Retina (tissue), 1 donor: ENCODE measurements at regions not wholly inside any gene's neighbourhood (a gene's known extent, or its start where the extent isn't known, plus 50 kb on each side); places are given as distances from the start of the nearest gene placed in this dataset.
"Not testable (repeated sequence)": the region's sequence is repeated elsewhere in the genome, so short reads cannot be mapped to it uniquely, and the experiment has no call there.

ENCODE experiments used
- DNase-seq: peaks from one replicate; pipeline ENCODE4 v3.0.0-alpha.2; 2016

- DNase-seq = peak; percentile 28
Measured at GRCh38 chr5:163569284-163569683, 63.9 kb downstream of the MAT2B start.

- no peak for DNase-seq
Measured at GRCh38 chr5:163571744-163572143, 66.3 kb downstream of the MAT2B start.

GRCh38 chr5:163574472-163575440 lies 69.3 kb downstream of the MAT2B start:
- DNase-seq = no peak

GRCh38 chr5:163578652-163579051 lies 73.2 kb downstream of the MAT2B start:
- no peak for DNase-seq

GRCh38 chr5:163579729-163580128 lies 74.3 kb downstream of the MAT2B start:
- no peak for DNase-seq

GRCh38 chr5:163580516-163580915 lies 75.1 kb downstream of the MAT2B start:
- no peak for DNase-seq

GRCh38 chr5:163583491-163584153 lies 78.2 kb downstream of the MAT2B start:
- DNase-seq = not testable (repeated sequence)

- no peak for DNase-seq
Measured at GRCh38 chr5:163585206-163585605, 79.8 kb downstream of the MAT2B start.

- no peak for DNase-seq
Measured at GRCh38 chr5:163586531-163586956, 81.1 kb downstream of the MAT2B start.

GRCh38 chr5:163594951-163595350 lies 89.5 kb downstream of the MAT2B start:
- no peak for DNase-seq

- DNase-seq = no peak
Measured at GRCh38 chr5:163595932-163596607, 90.7 kb downstream of the MAT2B start.

- no peak for DNase-seq
Measured at GRCh38 chr5:163596608-163597315, 91.3 kb downstream of the MAT2B start.

- DNase-seq = no peak
Measured at GRCh38 chr5:163604013-163604412, 98.6 kb downstream of the MAT2B start.

- DNase-seq = no peak
Measured at GRCh38 chr5:163607256-163607655, 101.8 kb downstream of the MAT2B start.

GRCh38 chr5:163608621-163609020 lies 103.2 kb downstream of the MAT2B start:
- no peak for DNase-seq

GRCh38 chr5:163609910-163610309 lies 104.5 kb downstream of the MAT2B start:
- DNase-seq = no peak

- peak; percentile 53 for DNase-seq
Measured at GRCh38 chr5:163612358-163613149, 107.1 kb downstream of the MAT2B start.

GRCh38 chr5:163613150-163613442 lies 107.7 kb downstream of the MAT2B start:
- no peak for DNase-seq

- no peak for DNase-seq
Measured at GRCh38 chr5:163614787-163615186, 109.4 kb downstream of the MAT2B start.

- DNase-seq = no peak
Measured at GRCh38 chr5:163619273-163619934, 114.0 kb downstream of the MAT2B start.

GRCh38 chr5:163619951-163620350 lies 114.5 kb downstream of the MAT2B start:
- peak; percentile 35 for DNase-seq

- peak; percentile 25 for DNase-seq
Measured at GRCh38 chr5:163622799-163623198, 117.4 kb downstream of the MAT2B start.
